Activated CD8-positive, alpha-beta T cell treated with anti-CD3 and anti-CD28 coated beads for 36 hours (primary cell): ENCODE measurements at regions not wholly inside any gene's neighbourhood (a gene's known extent, or its start where the extent isn't known, plus 50 kb on each side); places are given as distances from the start of the nearest gene placed in this dataset.

ENCODE experiments used
- ATAC-seq: fragments of 200-7000 bp; cut with Tn5 transposase; one replicate; pipeline ENCODE4 v1.10.0; 2021; ENCODE audit warnings: mild to moderate bottlenecking, moderate library complexity
- CTCF ChIA-PET: fragments of 350-600 bp; sonication (Branson Sonifier 250); formaldehyde crosslinking; loops from one replicate; lab custom pipeline; 2021; ENCODE audit warnings: antibody characterized with exemption; lab: Charles Lee
- POLR2A ChIA-PET: fragments of 350-600 bp; sonication (Branson Sonifier 250); formaldehyde crosslinking; loops from one replicate; lab custom pipeline; 2021; ENCODE audit warnings: antibody characterized with exemption; lab: Charles Lee
- DNase-seq: peaks from one replicate; pipeline ENCODE4 v3.0.0-alpha.2; 2020
- H3K27ac Mint-ChIP-seq: one replicate; pipeline ENCODE4 v1.8.0; 2021; ENCODE audit warnings: mild to moderate bottlenecking, mixed read lengths
- H3K27me3 Mint-ChIP-seq: one replicate; pipeline ENCODE4 v1.8.0; 2021; ENCODE audit warnings: mixed read lengths
- H3K36me3 Mint-ChIP-seq: one replicate; pipeline ENCODE4 v1.8.0; 2021; ENCODE audit warnings: low read depth, mixed read lengths
- H3K4me1 Mint-ChIP-seq: one replicate; pipeline ENCODE4 v1.8.0; 2021; ENCODE audit warnings: low read depth, mixed read lengths
- H3K4me3 Mint-ChIP-seq: one replicate; pipeline ENCODE4 v1.8.0; 2021; ENCODE audit warnings: mild to moderate bottlenecking, moderate library complexity, mixed read lengths
- H3K9me3 Mint-ChIP-seq: one replicate; pipeline ENCODE4 v1.8.0; 2021; ENCODE audit warnings: mixed read lengths
- intact Hi-C: fragments of 100-400 bp; cut with micrococcal nuclease; formaldehyde crosslinking; loops from one replicate; pipeline ENCODE4 v1.10.0; 2022
- TF ChIP-seq, protein P1 (sequence below): fragments of 200-600 bp; IDR thresholded peaks from one replicate; pipeline ENCODE4 v1.8.0; 2022; ENCODE audit warnings: antibody characterized with exemption, mild to moderate bottlenecking

GRCh38 chr2:196535742-196536141 lies 103.8 kb upstream of the CCDC150 start:
- no peak overlapping the region for H3K27ac Mint-ChIP-seq
- H3K4me3 Mint-ChIP-seq = no peak overlapping the region
- TF ChIP-seq, protein P1, sequence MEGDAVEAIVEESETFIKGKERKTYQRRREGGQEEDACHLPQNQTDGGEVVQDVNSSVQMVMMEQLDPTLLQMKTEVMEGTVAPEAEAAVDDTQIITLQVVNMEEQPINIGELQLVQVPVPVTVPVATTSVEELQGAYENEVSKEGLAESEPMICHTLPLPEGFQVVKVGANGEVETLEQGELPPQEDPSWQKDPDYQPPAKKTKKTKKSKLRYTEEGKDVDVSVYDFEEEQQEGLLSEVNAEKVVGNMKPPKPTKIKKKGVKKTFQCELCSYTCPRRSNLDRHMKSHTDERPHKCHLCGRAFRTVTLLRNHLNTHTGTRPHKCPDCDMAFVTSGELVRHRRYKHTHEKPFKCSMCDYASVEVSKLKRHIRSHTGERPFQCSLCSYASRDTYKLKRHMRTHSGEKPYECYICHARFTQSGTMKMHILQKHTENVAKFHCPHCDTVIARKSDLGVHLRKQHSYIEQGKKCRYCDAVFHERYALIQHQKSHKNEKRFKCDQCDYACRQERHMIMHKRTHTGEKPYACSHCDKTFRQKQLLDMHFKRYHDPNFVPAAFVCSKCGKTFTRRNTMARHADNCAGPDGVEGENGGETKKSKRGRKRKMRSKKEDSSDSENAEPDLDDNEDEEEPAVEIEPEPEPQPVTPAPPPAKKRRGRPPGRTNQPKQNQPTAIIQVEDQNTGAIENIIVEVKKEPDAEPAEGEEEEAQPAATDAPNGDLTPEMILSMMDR = no peak
- ATAC-seq (no peak), DNase-seq (no peak)
- H3K27me3 Mint-ChIP-seq = peaks cover 6% of the 10 kb centered on the region
- intact Hi-C loops = no loop called here
- H3K36me3 Mint-ChIP-seq = no peaks in the 10 kb centered on the region
- H3K9me3 Mint-ChIP-seq = no peaks in the 10 kb centered on the region
- CTCF ChIA-PET = interaction anchor here (1.8 kb wide), 1 partner anchor 215 kb away, joined by 4 read pairs; no protein-coding TSS in a partner anchor
- H3K4me1 Mint-ChIP-seq = peaks cover 5% of the 10 kb centered on the region
- POLR2A ChIA-PET = no interaction called here

- POLR2A ChIA-PET = no interaction called here
- no peaks in the 10 kb centered on the region for H3K9me3 Mint-ChIP-seq
- DNase-seq (no peak), ATAC-seq (no peak)
- no peak overlapping the region for H3K4me3 Mint-ChIP-seq
- TF ChIP-seq, protein P1 = no peak
- CTCF ChIA-PET = interaction anchor here (1.8 kb wide), 1 partner anchor 213 kb away, joined by 4 read pairs; no protein-coding TSS in a partner anchor
- H3K27ac Mint-ChIP-seq = no peak overlapping the region
- intact Hi-C loops = no loop called here
- no peaks in the 10 kb centered on the region for H3K36me3 Mint-ChIP-seq
- H3K27me3 Mint-ChIP-seq = peaks cover 8% of the 10 kb centered on the region
- H3K4me1 Mint-ChIP-seq = peaks cover 5% of the 10 kb centered on the region
These were observed 102.2 kb upstream of the CCDC150 start for GRCh38 chr2:196537311-196537710.

DNA sequence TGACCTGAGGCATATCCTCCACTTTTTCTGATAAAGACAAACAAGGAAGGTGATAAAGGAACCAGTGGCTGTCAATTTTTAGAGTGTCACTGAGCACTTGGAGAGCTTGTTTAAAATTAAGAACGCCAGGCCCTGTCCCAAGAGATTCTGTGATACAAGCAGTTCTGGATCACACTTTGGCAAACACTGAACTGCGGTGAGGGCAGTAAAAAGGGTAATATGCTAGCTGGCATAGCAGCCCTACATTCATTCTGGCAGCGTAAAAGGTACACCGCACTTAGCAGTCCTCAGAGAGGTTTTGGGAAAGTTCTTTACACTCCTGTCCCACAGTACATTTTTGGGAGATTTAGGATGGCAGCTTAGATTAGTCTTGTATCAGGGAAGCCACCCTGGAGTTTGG lies 101.3 kb upstream of the CCDC150 start:
- DNase-seq = no peak
- H3K4me1 Mint-ChIP-seq = peaks cover 4% of the 10 kb centered on the region
- no peak overlapping the region for H3K4me3 Mint-ChIP-seq
- ChIA-PET CTCF (no interaction called here), POLR2A (no interaction called here)
- H3K9me3 Mint-ChIP-seq = no peaks in the 10 kb centered on the region
- intact Hi-C loops = no loop called here
- no peaks in the 10 kb centered on the region for H3K36me3 Mint-ChIP-seq
- H3K27me3 Mint-ChIP-seq = peaks cover 8% of the 10 kb centered on the region
- no peak overlapping the region for H3K27ac Mint-ChIP-seq
- ATAC-seq = no peak
- TF ChIP-seq, protein P1 = no peak

DNA sequence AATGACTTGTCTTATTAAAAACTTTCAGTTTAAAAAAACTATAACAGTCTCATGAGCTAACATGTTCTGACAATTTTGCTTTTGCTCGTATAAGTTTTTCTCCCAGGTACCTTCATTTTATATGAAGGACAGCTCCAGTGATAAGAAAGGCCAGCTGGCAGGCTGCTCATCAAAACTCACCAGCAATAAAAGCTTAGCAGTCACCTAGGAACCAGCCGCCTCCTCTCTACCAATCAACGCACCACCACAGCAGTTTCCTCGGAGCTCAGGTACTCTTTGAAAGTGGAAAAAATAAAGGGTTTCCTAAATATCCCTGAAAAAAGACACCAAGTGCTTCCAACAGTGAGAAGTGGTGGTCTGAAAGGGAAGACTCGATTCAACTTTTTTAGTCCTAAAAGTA lies 100.9 kb upstream of the CCDC150 start:
- no peaks in the 10 kb centered on the region for H3K36me3 Mint-ChIP-seq
- CTCF ChIA-PET = no interaction called here
- no peak for ATAC-seq
- H3K4me1 Mint-ChIP-seq = peaks cover 2% of the 10 kb centered on the region
- POLR2A ChIA-PET = no interaction called here
- intact Hi-C loops = no loop called here
- TF ChIP-seq, protein P1 = no peak
- peaks cover 8% of the 10 kb centered on the region for H3K27me3 Mint-ChIP-seq
- H3K27ac Mint-ChIP-seq = no peak overlapping the region
- H3K9me3 Mint-ChIP-seq = no peaks in the 10 kb centered on the region
- H3K4me3 Mint-ChIP-seq = no peak overlapping the region
- DNase-seq = no peak

- DNase-seq (no peak), ATAC-seq (no peak)
- Mint-ChIP-seq H3K36me3 (no peaks in the 10 kb centered on the region), H3K27ac (no peak overlapping the region), H3K9me3 (no peaks in the 10 kb centered on the region), H3K27me3 (peaks cover 14% of the 10 kb centered on the region), H3K4me1 (no peaks in the 10 kb centered on the region), H3K4me3 (no peak overlapping the region)
- CTCF ChIA-PET = no interaction called here
- TF ChIP-seq, protein P1 = no peak
- intact Hi-C loops = no loop called here
- POLR2A ChIA-PET = no interaction called here
These were observed 94.5 kb upstream of the CCDC150 start for GRCh38 chr2:196544906-196545433.
